ENCODE measurements at regions not wholly inside any gene's neighbourhood (a gene's known extent, or its start where the extent isn't known, plus 50 kb on each side); places are given as distances from the start of the nearest gene placed in this dataset.

- Mint-ChIP-seq H3K27me3 (no peaks in the 10 kb centered on the region), H3K4me3 (no peak overlapping the region), H3K27ac (no peak overlapping the region), H3K4me1 (no peaks in the 10 kb centered on the region), H3K9me3 (peaks cover 0 to 7% (median 0%) of the 10 kb centered on the region in 8 donors), H3K36me3 (no peaks in the 10 kb centered on the region)
- Histone ChIP-seq H3K27me3 (ENCODE audit: insufficient read depth, low read length) (no peaks in the 10 kb centered on the region), H3K9me3 (ENCODE audit: control insufficient read depth in 1 of 2, low read length in 2 of 2) (no peaks in the 10 kb centered on the region), H3K27ac (ENCODE audit: low read depth, low read length) (no peak overlapping the region), H3K36me3 (ENCODE audit: insufficient read depth, low read length) (no peaks in the 10 kb centered on the region), H3K4me3 (ENCODE audit: low read length in 2 of 2) (no peak overlapping the region), H3K4me1 (ENCODE audit: insufficient read depth, low read length) (no peaks in the 10 kb centered on the region)
- DNase-seq, result no peak
- intact Hi-C loops (cut with micrococcal nuclease), result no loop called here
- CTCF ChIA-PET (ENCODE audit: partially characterized antibody), result no interaction called here
- POLR2A ChIA-PET (ENCODE audit: partially characterized antibody), result no interaction called here
Measured at GRCh38 chr20:7714549-7714948, 225.7 kb downstream of the HAO1 start.

- H3K9me3 Mint-ChIP-seq, result peaks cover 0 to 6% (median 1%) of the 10 kb centered on the region in 8 donors
- Histone ChIP-seq H3K4me1 (ENCODE audit: insufficient read depth, low read length) (no peaks in the 10 kb centered on the region), H3K4me3 (ENCODE audit: low read length in 2 of 2) (no peak overlapping the region), H3K36me3 (ENCODE audit: insufficient read depth, low read length) (no peaks in the 10 kb centered on the region), H3K9me3 (ENCODE audit: control insufficient read depth in 1 of 2, low read length in 2 of 2) (no peaks in the 10 kb centered on the region), H3K27ac (ENCODE audit: low read depth, low read length) (no peak overlapping the region), H3K27me3 (ENCODE audit: insufficient read depth, low read length) (no peaks in the 10 kb centered on the region)
- DNase-seq, result no peak
- no peak overlapping the region for H3K4me3 Mint-ChIP-seq
- no peaks in the 10 kb centered on the region for H3K4me1 Mint-ChIP-seq
- ChIA-PET CTCF (ENCODE audit: partially characterized antibody) (no interaction called here), POLR2A (ENCODE audit: partially characterized antibody) (no interaction called here)
- H3K27ac Mint-ChIP-seq, result no peak overlapping the region
- no peaks in the 10 kb centered on the region for H3K27me3 Mint-ChIP-seq
- intact Hi-C loops (cut with micrococcal nuclease), result no loop called here
- H3K36me3 Mint-ChIP-seq, result no peaks in the 10 kb centered on the region
Measured at GRCh38 chr20:7716286-7716972, 223.8 kb downstream of the HAO1 start.

DNA sequence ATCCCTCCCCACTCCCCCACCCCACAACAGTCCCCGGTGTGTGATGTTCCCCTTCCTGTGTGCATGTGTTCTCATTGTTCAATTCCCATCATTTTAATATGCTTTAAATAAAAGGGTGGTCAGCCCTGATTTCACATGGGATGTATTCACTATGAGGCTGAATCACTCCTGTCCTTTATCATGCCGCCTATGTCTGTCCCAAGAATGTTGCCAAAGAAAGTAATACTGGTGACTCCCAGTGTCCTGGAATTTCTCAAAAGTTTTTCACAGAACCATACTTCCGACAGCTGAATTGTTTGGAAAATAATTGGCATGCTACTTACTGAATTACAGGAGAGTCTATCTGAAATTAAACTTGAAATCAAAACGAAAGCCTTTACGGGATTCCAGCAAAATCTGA lies 217.7 kb downstream of the HAO1 start:
- DNase-seq, result no peak
- no peak overlapping the region for H3K4me3 ChIP-seq (ENCODE audit: low read length in 2 of 2)
- CTCF ChIA-PET (ENCODE audit: partially characterized antibody), result no interaction called here
- Mint-ChIP-seq H3K9me3 (peaks cover 0 to 6% (median under 1%) of the 10 kb centered on the region in 8 donors), H3K4me1 (no peaks in the 10 kb centered on the region), H3K27me3 (no peaks in the 10 kb centered on the region), H3K27ac (no peak overlapping the region), H3K36me3 (no peaks in the 10 kb centered on the region), H3K4me3 (no peak overlapping the region)
- no peaks in the 10 kb centered on the region for H3K9me3 ChIP-seq (ENCODE audit: control insufficient read depth in 1 of 2, low read length in 2 of 2)
- no peak overlapping the region for H3K27ac ChIP-seq (ENCODE audit: low read depth, low read length)
- H3K4me1 ChIP-seq (ENCODE audit: insufficient read depth, low read length), result no peaks in the 10 kb centered on the region
- H3K27me3 ChIP-seq (ENCODE audit: insufficient read depth, low read length), result no peaks in the 10 kb centered on the region
- intact Hi-C loops (cut with micrococcal nuclease), result no loop called here
- POLR2A ChIA-PET (ENCODE audit: partially characterized antibody), result no interaction called here
- H3K36me3 ChIP-seq (ENCODE audit: insufficient read depth, low read length), result no peaks in the 10 kb centered on the region

GRCh38 chr20:7723284-7723683 lies 217.0 kb downstream of the HAO1 start:
- Mint-ChIP-seq H3K9me3 (peaks cover 0 to 7% (median 1%) of the 10 kb centered on the region in 8 donors), H3K4me1 (no peaks in the 10 kb centered on the region), H3K4me3 (no peak overlapping the region), H3K27ac (no peak overlapping the region), H3K36me3 (no peaks in the 10 kb centered on the region), H3K27me3 (no peaks in the 10 kb centered on the region)
- DNase-seq, result no peak
- Histone ChIP-seq H3K27me3 (ENCODE audit: insufficient read depth, low read length) (no peaks in the 10 kb centered on the region), H3K36me3 (ENCODE audit: insufficient read depth, low read length) (no peaks in the 10 kb centered on the region), H3K4me1 (ENCODE audit: insufficient read depth, low read length) (no peaks in the 10 kb centered on the region), H3K4me3 (ENCODE audit: low read length in 2 of 2) (no peak overlapping the region), H3K9me3 (ENCODE audit: control insufficient read depth in 1 of 2, low read length in 2 of 2) (no peaks in the 10 kb centered on the region), H3K27ac (ENCODE audit: low read depth, low read length) (no peak overlapping the region)
- CTCF ChIA-PET (ENCODE audit: partially characterized antibody), result no interaction called here
- intact Hi-C loops (cut with micrococcal nuclease), result no loop called here
- POLR2A ChIA-PET (ENCODE audit: partially characterized antibody), result no interaction called here

- CTCF ChIA-PET (ENCODE audit: partially characterized antibody), result no interaction called here
- no peaks in the 10 kb centered on the region for H3K4me1 ChIP-seq (ENCODE audit: insufficient read depth, low read length)
- Mint-ChIP-seq H3K27ac (no peak overlapping the region), H3K4me3 (no peak overlapping the region), H3K4me1 (no peaks in the 10 kb centered on the region), H3K9me3 (peaks cover 0 to 4% (median under 1%) of the 10 kb centered on the region in 8 donors), H3K36me3 (no peaks in the 10 kb centered on the region), H3K27me3 (no peaks in the 10 kb centered on the region)
- POLR2A ChIA-PET (ENCODE audit: partially characterized antibody), result no interaction called here
- no peaks in the 10 kb centered on the region for H3K36me3 ChIP-seq (ENCODE audit: insufficient read depth, low read length)
- H3K27ac ChIP-seq (ENCODE audit: low read depth, low read length), result no peak overlapping the region
- H3K27me3 ChIP-seq (ENCODE audit: insufficient read depth, low read length), result no peaks in the 10 kb centered on the region
- intact Hi-C loops (cut with micrococcal nuclease), result no loop called here
- no peak for DNase-seq
- no peak overlapping the region for H3K4me3 ChIP-seq (ENCODE audit: low read length in 2 of 2)
- no peaks in the 10 kb centered on the region for H3K9me3 ChIP-seq (ENCODE audit: control insufficient read depth in 1 of 2, low read length in 2 of 2)
Measured at GRCh38 chr20:7728338-7728737, 211.9 kb downstream of the HAO1 start.

DNA sequence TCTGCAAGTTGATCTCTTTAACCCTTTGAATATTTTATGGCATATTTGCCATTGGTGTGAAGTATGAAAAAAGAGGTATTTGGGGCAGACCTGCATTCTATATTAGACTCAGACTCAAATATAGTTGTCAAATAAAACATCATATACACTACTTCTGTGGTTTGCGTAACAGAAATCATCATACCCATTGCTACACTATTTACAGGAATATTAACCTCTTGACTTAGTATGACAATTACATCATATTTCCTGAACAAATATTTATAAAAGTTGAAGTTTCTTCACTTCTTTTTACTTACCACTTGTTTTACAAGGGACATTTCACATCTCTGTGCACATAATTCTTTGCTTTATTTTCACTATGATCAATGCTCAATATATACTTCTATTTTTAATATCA lies 206.0 kb downstream of the HAO1 start:
- Histone ChIP-seq H3K27ac (ENCODE audit: low read depth, low read length) (no peak overlapping the region), H3K36me3 (ENCODE audit: insufficient read depth, low read length) (no peaks in the 10 kb centered on the region), H3K9me3 (ENCODE audit: control insufficient read depth in 1 of 2, low read length in 2 of 2) (no peaks in the 10 kb centered on the region), H3K4me3 (ENCODE audit: low read length in 2 of 2) (no peak overlapping the region), H3K4me1 (ENCODE audit: insufficient read depth, low read length) (no peaks in the 10 kb centered on the region), H3K27me3 (ENCODE audit: insufficient read depth, low read length) (no peaks in the 10 kb centered on the region)
- DNase-seq, result no peak
- ChIA-PET POLR2A (ENCODE audit: partially characterized antibody) (no interaction called here), CTCF (ENCODE audit: partially characterized antibody) (no interaction called here)
- H3K27me3 Mint-ChIP-seq, result no peaks in the 10 kb centered on the region
- H3K4me3 Mint-ChIP-seq, result no peak overlapping the region
- intact Hi-C loops (cut with micrococcal nuclease), result no loop called here
- H3K4me1 Mint-ChIP-seq, result no peaks in the 10 kb centered on the region
- H3K9me3 Mint-ChIP-seq, result peaks cover 0 to 4% (median 0%) of the 10 kb centered on the region in 8 donors
- no peak overlapping the region for H3K27ac Mint-ChIP-seq
- H3K36me3 Mint-ChIP-seq, result no peaks in the 10 kb centered on the region

GRCh38 chr20:7736336-7736735 lies 203.9 kb downstream of the HAO1 start:
- intact Hi-C loops (cut with micrococcal nuclease), result no loop called here
- Mint-ChIP-seq H3K4me1 (no peaks in the 10 kb centered on the region), H3K4me3 (no peak overlapping the region), H3K9me3 (peaks cover 0 to 4% (median 0%) of the 10 kb centered on the region in 8 donors), H3K27me3 (no peaks in the 10 kb centered on the region), H3K27ac (no peak overlapping the region), H3K36me3 (no peaks in the 10 kb centered on the region)
- Histone ChIP-seq H3K4me3 (ENCODE audit: low read length in 2 of 2) (no peak overlapping the region), H3K9me3 (ENCODE audit: control insufficient read depth in 1 of 2, low read length in 2 of 2) (no peaks in the 10 kb centered on the region), H3K4me1 (ENCODE audit: insufficient read depth, low read length) (no peaks in the 10 kb centered on the region), H3K27ac (ENCODE audit: low read depth, low read length) (no peak overlapping the region), H3K36me3 (ENCODE audit: insufficient read depth, low read length) (no peaks in the 10 kb centered on the region), H3K27me3 (ENCODE audit: insufficient read depth, low read length) (no peaks in the 10 kb centered on the region)
- CTCF ChIA-PET (ENCODE audit: partially characterized antibody), result no interaction called here
- DNase-seq, result no peak
- POLR2A ChIA-PET (ENCODE audit: partially characterized antibody), result no interaction called here

- H3K27ac ChIP-seq (ENCODE audit: low read depth, low read length), result no peak overlapping the region
- DNase-seq, result no peak
- no peaks in the 10 kb centered on the region for H3K9me3 ChIP-seq (ENCODE audit: control insufficient read depth in 1 of 2, low read length in 2 of 2)
- ChIA-PET POLR2A (ENCODE audit: partially characterized antibody) (no interaction called here), CTCF (ENCODE audit: partially characterized antibody) (no interaction called here)
- no peaks in the 10 kb centered on the region for H3K36me3 ChIP-seq (ENCODE audit: insufficient read depth, low read length)
- Mint-ChIP-seq H3K9me3 (peaks cover 0 to 5% (median 0%) of the 10 kb centered on the region in 8 donors), H3K36me3 (no peaks in the 10 kb centered on the region), H3K4me3 (no peak overlapping the region), H3K4me1 (no peaks in the 10 kb centered on the region), H3K27ac (no peak overlapping the region), H3K27me3 (no peaks in the 10 kb centered on the region)
- H3K4me1 ChIP-seq (ENCODE audit: insufficient read depth, low read length), result no peaks in the 10 kb centered on the region
- intact Hi-C loops (cut with micrococcal nuclease), result no loop called here
- H3K4me3 ChIP-seq (ENCODE audit: low read length in 2 of 2), result no peak overlapping the region
- H3K27me3 ChIP-seq (ENCODE audit: insufficient read depth, low read length), result no peaks in the 10 kb centered on the region
Measured at GRCh38 chr20:7741866-7742265, 198.4 kb downstream of the HAO1 start.
